Gastroesophageal sphincter (tissue), 3 donors: ENCODE measurements at regions not wholly inside any gene's neighbourhood (a gene's known extent, or its start where the extent isn't known, plus 50 kb on each side); places are given as distances from the start of the nearest gene placed in this dataset.

ENCODE experiments used
- CTCF ChIP-seq, 4 experiments: fragments of 200-600 bp in 2 of 4; fragments of 450-650 bp in 2 of 4; sonication (generic) in 1 of 4; IDR thresholded peaks; one replicate each; pipeline ENCODE4 v1.5.1; 2017 to 2019; ENCODE audit warnings: antibody characterized with exemption in 4 of 4, mild to moderate bottlenecking in 2 of 4, moderate library complexity in 2 of 4
- POLR2A ChIP-seq, 2 donors: fragments of 450-650 bp; IDR thresholded peaks; one replicate each; pipeline ENCODE4 v1.6.1; 2017; ENCODE audit warnings: antibody characterized with exemption in 2 of 2, mild to moderate bottlenecking in 2 of 2, moderate library complexity in 1 of 2

GRCh38 chr2:237222178-237222577, 136.5 kb downstream of the COPS8 start:
- TF ChIP-seq CTCF (IDR thresholded peaks at IDR 0.05) (no peak), POLR2A (IDR thresholded peaks at IDR 0.05) (no peak)
